ENCODE measurements at regions not wholly inside any gene's neighbourhood (a gene's known extent, or its start where the extent isn't known, plus 50 kb on each side); places are given as distances from the start of the nearest gene placed in this dataset.
"Not testable (repeated sequence)": the region's sequence is repeated elsewhere in the genome, so short reads cannot be mapped to it uniquely, and the experiment has no call there.

DNA sequence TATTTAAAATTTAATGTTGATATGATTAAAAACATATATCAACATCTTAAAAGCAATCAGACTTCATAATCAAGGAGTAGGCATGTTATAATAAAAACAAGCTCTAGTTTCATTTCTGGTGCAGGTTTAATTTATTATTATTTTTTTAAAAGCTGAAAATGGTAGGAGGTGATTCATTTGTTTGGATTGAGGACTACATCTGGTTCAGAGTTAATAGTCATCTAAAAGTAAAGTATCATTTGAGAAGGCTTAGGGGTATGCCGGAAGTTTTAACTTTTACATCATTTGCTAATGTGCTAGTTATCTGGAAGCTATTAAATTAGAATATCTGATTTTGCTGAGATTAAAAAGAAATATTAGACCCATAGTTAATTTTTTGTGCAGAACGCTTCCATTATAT, 169.5 kb upstream of the LAMA2 start:
- in situ Hi-C loops (cut with HindIII; ENCODE audit: low sequenced_read_pairs) = no loop called here

DNA sequence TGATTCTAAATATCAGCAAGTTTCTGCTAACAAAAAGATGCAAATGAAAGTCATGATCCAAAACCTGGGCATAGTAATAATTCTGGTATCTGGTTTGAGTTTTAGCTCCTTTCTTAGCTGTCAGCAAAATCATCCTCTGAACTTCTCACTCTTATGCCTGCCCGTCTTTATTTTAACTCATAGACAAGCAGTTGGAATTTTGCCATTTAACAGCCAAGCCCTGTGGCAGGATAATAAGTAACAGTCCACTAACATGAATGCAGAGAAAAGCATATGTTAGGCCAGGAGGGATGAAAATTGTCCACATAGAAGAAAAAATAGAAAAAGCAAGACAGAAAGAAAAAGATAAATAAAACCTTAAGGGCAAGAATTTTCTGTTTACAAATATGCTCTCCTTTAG, 170.0 kb upstream of the LAMA2 start:
- H3K4me3 ChIP-seq (ENCODE audit: low read depth, low read length) = no peak overlapping the region
- in situ Hi-C loops (cut with HindIII; ENCODE audit: low sequenced_read_pairs) = no loop called here
- TF ChIP-seq, protein P1, sequence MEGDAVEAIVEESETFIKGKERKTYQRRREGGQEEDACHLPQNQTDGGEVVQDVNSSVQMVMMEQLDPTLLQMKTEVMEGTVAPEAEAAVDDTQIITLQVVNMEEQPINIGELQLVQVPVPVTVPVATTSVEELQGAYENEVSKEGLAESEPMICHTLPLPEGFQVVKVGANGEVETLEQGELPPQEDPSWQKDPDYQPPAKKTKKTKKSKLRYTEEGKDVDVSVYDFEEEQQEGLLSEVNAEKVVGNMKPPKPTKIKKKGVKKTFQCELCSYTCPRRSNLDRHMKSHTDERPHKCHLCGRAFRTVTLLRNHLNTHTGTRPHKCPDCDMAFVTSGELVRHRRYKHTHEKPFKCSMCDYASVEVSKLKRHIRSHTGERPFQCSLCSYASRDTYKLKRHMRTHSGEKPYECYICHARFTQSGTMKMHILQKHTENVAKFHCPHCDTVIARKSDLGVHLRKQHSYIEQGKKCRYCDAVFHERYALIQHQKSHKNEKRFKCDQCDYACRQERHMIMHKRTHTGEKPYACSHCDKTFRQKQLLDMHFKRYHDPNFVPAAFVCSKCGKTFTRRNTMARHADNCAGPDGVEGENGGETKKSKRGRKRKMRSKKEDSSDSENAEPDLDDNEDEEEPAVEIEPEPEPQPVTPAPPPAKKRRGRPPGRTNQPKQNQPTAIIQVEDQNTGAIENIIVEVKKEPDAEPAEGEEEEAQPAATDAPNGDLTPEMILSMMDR (IDR thresholded peaks at IDR 0.05; ENCODE audit: low read depth, low read length) = no peak

More for the DNA sequence above, 169.5 kb upstream of the LAMA2 start:
- TF ChIP-seq, protein P1 (IDR thresholded peaks at IDR 0.05; ENCODE audit: low read depth, low read length) = no peak
- H3K4me3 ChIP-seq (ENCODE audit: low read depth, low read length) = no peak overlapping the region
- DNase-seq (ENCODE audit: low read depth, low spot score) = peak; percentile 53

DNA sequence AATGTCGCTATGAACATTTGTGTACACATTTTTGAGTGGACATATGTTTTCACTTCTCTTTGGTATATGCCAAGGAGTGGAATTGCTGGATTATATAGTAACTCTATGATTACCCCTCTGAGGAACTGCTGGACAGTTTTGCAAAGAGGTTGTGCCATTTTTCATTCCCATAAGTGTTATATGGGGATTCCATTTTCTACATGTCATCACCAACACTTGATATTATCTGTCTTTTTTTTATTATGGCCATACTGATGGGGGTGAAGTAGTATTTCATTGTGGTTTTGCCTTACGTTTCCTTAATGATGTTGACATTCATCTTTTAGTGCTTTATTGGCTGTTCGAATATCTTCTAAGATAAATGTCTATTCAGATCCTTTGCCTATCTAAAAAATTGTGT, 171.8 kb upstream of the LAMA2 start:
- in situ Hi-C loops (cut with HindIII; ENCODE audit: low sequenced_read_pairs) = no loop called here
- TF ChIP-seq, protein P1 (IDR thresholded peaks at IDR 0.05; ENCODE audit: low read depth, low read length) = no peak
- no peak overlapping the region for H3K4me3 ChIP-seq (ENCODE audit: low read depth, low read length)
- no peak for DNase-seq (ENCODE audit: low read depth, low spot score)

More for the DNA sequence above, 170.0 kb upstream of the LAMA2 start:
- no peak for DNase-seq (ENCODE audit: low read depth, low spot score)

DNA sequence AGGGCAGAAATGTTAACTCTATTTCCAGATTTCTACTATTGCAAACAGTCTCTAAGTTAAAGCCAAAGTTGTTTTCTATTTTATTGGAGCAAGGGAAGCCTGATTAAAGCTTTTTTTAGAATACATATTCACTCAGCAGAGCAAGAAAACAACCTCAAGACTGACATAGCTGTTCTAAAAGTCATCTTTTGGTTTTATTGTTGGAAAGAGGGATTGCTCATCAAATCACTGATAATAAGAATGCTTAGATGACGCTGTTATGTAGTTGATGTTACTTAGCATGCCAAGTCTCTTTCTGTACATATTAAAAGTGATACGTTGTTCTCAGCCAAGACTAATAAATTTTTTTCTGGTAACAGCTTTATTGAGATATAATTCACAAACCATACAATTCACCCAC, 172.6 kb upstream of the LAMA2 start:
- in situ Hi-C loops (cut with HindIII; ENCODE audit: low sequenced_read_pairs) = no loop called here
- TF ChIP-seq, protein P1 (IDR thresholded peaks at IDR 0.05; ENCODE audit: low read depth, low read length) = no peak
- DNase-seq (ENCODE audit: low read depth, low spot score) = peak; percentile 13
- no peak overlapping the region for H3K4me3 ChIP-seq (ENCODE audit: low read depth, low read length)

DNA sequence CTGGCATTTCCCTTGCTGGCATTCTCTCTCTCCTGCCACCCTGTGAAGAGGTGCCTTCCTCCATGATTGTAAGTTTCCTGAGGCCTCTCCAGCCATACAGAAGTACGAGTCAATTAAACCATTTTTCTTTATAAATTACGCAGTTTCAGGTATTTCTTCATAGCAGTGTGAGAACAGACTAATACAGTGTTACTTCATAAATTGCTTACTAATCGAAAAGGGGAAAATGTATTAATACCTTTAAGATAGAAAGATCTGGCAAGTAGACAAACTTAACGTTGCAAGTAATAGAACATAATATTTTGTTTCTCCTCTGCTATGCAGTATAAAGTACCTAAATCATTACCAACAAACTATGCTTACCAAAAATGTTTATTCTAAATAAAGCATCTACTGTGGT, 178.3 kb upstream of the LAMA2 start:
- TF ChIP-seq, protein P1 (IDR thresholded peaks at IDR 0.05; ENCODE audit: low read depth, low read length) = no peak
- no peak for DNase-seq (ENCODE audit: low read depth, low spot score)
- in situ Hi-C loops (cut with HindIII; ENCODE audit: low sequenced_read_pairs) = no loop called here
- no peak overlapping the region for H3K4me3 ChIP-seq (ENCODE audit: low read depth, low read length)

DNA sequence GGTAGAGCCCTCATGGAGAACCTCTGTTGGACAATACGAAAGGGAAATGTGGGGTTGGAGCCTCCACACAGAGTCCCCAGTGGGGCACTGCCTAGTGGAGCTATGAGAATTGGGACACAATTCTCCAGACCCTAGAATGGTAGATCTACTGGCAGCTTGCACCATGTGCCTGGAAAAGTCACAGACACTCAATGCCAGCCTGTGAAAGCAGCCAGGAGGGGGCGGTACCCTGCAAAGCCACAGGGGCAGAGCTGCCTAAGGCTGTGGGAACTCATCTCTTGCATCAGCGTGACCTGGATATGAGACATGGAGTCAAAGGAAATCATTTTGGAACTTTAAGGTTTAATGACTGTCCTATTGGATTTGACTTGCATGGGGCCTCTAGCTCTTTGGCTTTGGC, 179.1 kb upstream of the LAMA2 start:
- H3K4me3 ChIP-seq (ENCODE audit: low read depth, low read length); in situ Hi-C loops (cut with HindIII; ENCODE audit: low sequenced_read_pairs); DNase-seq (ENCODE audit: low read depth, low spot score): not testable (repeated sequence)

DNA sequence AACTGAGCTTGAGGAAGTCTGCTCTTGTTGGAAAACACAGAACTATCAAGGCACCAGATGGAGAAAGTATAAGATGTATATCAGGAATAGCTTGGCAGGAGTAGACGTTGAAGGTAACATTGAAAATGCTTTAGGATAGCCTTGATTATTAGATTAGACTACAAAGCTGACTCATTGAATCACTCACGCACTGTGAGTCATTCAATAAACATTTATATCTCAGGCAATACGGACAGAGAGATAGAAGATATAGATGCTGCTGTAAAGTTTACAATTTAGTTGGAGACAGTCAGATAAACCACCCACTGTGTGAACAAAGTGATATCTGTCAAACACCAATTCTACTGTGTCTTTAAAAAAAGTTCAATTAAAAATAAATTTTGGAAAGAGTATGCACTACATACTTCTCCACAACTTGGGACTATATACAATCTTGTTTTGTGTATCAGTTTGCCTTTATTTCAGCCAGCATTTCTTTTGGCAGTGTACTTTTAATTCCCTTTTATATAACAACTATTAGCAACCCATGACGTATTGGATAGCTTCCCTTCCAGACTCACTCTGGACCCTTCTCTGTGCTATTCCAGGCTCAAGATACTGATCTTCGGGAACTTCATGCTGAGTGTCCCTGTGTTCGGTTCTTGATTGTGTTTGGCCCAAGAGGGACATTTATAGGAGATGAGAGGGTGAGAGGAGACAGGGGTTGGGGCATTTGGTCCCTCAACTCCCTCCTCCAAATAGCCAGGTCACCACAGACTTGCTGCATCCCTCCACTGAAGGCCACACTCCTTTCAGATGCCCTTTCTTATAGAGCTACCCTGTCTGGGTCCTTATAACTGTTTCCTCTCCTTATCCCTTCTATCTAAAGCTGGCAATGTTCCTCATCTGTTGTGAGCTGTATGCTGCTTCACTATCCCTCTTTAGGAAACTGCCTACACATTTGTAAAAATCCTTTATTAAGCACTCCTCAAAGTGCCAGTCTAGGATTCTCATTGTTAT, 176.6 kb upstream of the PTPRK start:
- DNase-seq (ENCODE audit: low read depth, low spot score) = peak; percentile 71
- TF ChIP-seq, protein P1 (IDR thresholded peaks at IDR 0.05; ENCODE audit: low read depth, low read length) = no peak
- in situ Hi-C loops (cut with HindIII; ENCODE audit: low sequenced_read_pairs) = no loop called here
- H3K4me3 ChIP-seq (ENCODE audit: low read depth, low read length) = no peak overlapping the region
